Gastrocnemius medialis (tissue), 4 donors: ENCODE measurements at regions not wholly inside any gene's neighbourhood (a gene's known extent, or its start where the extent isn't known, plus 50 kb on each side); places are given as distances from the start of the nearest gene placed in this dataset.

ENCODE experiments used
- CTCF ChIP-seq, 5 experiments: fragments of 450-650 bp in 3 of 5; fragments of 200-600 bp in 2 of 5; sonication (generic) in 2 of 5; IDR thresholded peaks in 4 of 5; conservative IDR thresholded peaks in 1 of 5; 1 replicate in 4 of 5; 2 replicates in 1 of 5; pipeline ENCODE4 v1.5.1; 2016 to 2019; ENCODE audit warnings: antibody characterized with exemption in 5 of 5, mild to moderate bottlenecking in 3 of 5, moderate library complexity in 3 of 5
- POLR2A ChIP-seq, 2 donors: fragments of 450-650 bp; IDR thresholded peaks; one replicate each; pipeline ENCODE4 v1.6.1; 2017; ENCODE audit warnings: antibody characterized with exemption in 2 of 2, mild to moderate bottlenecking in 2 of 2, moderate library complexity in 2 of 2

DNA sequence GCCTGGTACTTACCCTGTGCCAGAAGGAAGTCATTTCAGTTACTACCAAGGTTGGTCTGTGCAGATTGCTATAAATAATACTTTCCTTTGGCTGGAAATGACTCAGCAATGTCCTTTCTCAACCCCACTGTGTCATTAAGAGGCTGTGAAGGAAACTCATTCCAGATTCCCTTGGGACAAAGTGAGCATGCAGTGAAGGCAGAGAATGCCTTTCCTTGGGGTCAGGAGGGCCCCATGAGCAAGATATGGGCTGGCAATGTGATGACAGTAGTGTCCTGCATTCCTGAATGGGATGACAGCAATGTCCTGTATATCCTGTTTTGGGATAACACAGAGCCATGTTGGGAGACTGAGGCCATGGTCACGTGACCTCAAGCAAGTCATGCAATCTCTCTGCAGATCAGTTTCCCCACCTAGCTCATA lies 213.1 kb upstream of the TMTC4 start:
- TF ChIP-seq CTCF (IDR thresholded peaks at IDR 0.05 in 4 of 5, conservative IDR thresholded peaks at IDR 0.05 in 1 of 5) (no peak), POLR2A (IDR thresholded peaks at IDR 0.05) (no peak)
